Right lobe of liver (tissue), 4 donors: ENCODE measurements at regions not wholly inside any gene's neighbourhood (a gene's known extent, or its start where the extent isn't known, plus 50 kb on each side); places are given as distances from the start of the nearest gene placed in this dataset.

Experiments used
- POLR2A ChIP-seq: fragments of 450-650 bp; IDR thresholded peaks from one replicate; pipeline ENCODE4 v1.6.1; 2017; ENCODE audit warnings: antibody characterized with exemption, mild to moderate bottlenecking
- TF ChIP-seq, protein P1 (sequence below), 4 donors: fragments of 200-600 bp in 3 of 4; fragments of 450-650 bp in 1 of 4; IDR thresholded peaks; one replicate each; pipeline versions ENCODE4 v1.5.1 to v1.8.0; 2016 to 2022; ENCODE audit warnings: antibody characterized with exemption in 4 of 4, mild to moderate bottlenecking in 2 of 4
- donor health status: DM: no; HTN: no; CAD: no.
- donor health status: DM: no; HTN: no; CAD: no.
- donor health status: DM: no; HTN: yes; CAD: no.

DNA sequence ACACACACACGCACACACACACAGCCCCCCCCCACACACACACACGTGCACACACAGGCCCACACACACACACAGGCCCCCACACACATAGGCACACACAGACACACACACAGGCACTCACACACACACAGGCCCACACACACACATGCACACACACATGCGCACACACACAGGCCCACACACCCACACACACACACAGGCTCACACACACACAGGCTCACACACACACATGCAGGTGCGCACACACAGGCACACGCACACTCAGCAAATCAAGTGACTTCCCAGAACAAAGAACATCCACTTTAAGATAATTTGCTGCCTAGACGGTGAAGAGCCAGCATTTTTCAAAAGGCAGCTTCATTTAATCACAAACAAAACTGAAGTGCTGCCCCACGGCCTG lies 78.5 kb upstream of the FBRSL1 start:
- TF ChIP-seq, protein P1, sequence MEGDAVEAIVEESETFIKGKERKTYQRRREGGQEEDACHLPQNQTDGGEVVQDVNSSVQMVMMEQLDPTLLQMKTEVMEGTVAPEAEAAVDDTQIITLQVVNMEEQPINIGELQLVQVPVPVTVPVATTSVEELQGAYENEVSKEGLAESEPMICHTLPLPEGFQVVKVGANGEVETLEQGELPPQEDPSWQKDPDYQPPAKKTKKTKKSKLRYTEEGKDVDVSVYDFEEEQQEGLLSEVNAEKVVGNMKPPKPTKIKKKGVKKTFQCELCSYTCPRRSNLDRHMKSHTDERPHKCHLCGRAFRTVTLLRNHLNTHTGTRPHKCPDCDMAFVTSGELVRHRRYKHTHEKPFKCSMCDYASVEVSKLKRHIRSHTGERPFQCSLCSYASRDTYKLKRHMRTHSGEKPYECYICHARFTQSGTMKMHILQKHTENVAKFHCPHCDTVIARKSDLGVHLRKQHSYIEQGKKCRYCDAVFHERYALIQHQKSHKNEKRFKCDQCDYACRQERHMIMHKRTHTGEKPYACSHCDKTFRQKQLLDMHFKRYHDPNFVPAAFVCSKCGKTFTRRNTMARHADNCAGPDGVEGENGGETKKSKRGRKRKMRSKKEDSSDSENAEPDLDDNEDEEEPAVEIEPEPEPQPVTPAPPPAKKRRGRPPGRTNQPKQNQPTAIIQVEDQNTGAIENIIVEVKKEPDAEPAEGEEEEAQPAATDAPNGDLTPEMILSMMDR (IDR thresholded peaks at IDR 0.05), result no peak
- TF ChIP-seq POLR2A, result no peak
